ENCODE measurements at regions not wholly inside any gene's neighbourhood (a gene's known extent, or its start where the extent isn't known, plus 50 kb on each side); places are given as distances from the start of the nearest gene placed in this dataset.

DNA sequence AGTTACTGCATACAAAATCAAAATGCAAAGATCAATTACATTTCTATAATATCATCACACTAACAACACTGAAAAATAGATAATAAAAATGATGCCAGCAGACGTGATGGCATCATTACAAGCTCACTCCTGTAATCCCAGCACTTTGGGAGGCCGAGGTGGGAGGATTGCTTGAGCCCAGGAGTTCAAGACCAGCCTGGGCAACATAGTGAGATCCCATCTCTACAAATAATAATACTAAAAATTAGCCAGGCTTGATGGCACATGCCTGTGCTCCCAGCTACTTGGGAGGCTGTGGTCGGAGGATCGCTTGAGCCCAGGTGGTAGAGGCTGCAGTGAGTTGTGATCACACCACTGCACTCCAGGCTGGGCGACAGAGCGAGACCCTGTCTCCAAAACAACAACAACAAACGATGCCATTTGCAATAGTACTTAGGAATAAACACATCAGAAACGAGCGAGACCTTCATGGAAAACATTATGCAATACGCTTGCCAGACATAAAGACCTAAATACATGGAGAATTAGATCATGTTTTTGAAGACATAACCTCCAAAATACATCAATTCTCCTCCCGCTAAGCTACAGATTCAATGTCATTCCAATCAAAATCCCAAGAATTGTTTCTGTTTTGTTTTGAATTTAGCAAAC lies 86.6 kb upstream of the ERRFI1 start:
- no peak overlapping the region for H3K27ac Mint-ChIP-seq (ENCODE audit: unreplicated experiment)
- DNase-seq, result no peak
- TF ChIP-seq, protein P1, sequence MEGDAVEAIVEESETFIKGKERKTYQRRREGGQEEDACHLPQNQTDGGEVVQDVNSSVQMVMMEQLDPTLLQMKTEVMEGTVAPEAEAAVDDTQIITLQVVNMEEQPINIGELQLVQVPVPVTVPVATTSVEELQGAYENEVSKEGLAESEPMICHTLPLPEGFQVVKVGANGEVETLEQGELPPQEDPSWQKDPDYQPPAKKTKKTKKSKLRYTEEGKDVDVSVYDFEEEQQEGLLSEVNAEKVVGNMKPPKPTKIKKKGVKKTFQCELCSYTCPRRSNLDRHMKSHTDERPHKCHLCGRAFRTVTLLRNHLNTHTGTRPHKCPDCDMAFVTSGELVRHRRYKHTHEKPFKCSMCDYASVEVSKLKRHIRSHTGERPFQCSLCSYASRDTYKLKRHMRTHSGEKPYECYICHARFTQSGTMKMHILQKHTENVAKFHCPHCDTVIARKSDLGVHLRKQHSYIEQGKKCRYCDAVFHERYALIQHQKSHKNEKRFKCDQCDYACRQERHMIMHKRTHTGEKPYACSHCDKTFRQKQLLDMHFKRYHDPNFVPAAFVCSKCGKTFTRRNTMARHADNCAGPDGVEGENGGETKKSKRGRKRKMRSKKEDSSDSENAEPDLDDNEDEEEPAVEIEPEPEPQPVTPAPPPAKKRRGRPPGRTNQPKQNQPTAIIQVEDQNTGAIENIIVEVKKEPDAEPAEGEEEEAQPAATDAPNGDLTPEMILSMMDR (IDR thresholded peaks at IDR 0.05; ENCODE audit: unreplicated experiment), result no peak
- H3K9me3 Mint-ChIP-seq (ENCODE audit: low read depth, unreplicated experiment), result no peaks in the 10 kb centered on the region
- no TSS peak for BruUV-seq (replicated peaks)
- no peaks in the 10 kb centered on the region for H3K36me3 Mint-ChIP-seq (ENCODE audit: insufficient read depth, unreplicated experiment)
- peaks cover 8% of the 10 kb centered on the region for H3K4me1 Mint-ChIP-seq (ENCODE audit: low read depth, unreplicated experiment)
- H3K27me3 Mint-ChIP-seq (ENCODE audit: unreplicated experiment), result no peaks in the 10 kb centered on the region
- CTCF ChIA-PET, result interaction anchor here (0.6 kb wide), 1 partner anchor 247 kb away, joined by 3 read pairs; no protein-coding TSS in a partner anchor
- H3K4me3 Mint-ChIP-seq (ENCODE audit: low read depth, unreplicated experiment), result no peak overlapping the region
- intact Hi-C loops (cut with micrococcal nuclease; ENCODE audit: unreplicated experiment), result no loop called here

DNA sequence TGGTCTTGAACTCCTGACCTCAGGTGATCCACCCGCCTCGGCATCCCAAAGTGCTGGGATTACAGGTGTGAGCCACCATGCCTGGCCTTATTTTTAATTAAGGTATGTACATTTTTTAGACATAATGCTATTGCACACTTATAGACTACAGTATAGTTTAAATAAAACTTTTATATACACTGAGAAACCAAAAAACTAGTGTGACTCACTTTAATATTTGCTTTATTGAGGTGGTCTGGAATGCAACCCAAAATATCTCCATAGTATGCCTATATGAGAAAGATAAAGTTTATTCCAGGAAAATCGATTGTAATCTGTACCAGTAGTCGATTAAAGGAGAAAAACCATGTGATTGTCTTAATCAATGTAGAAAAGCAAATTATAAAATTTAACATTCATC lies 85.5 kb upstream of the ERRFI1 start:
- BruUV-seq (replicated peaks), result no TSS peak
- CTCF ChIA-PET, result no interaction called here
- H3K9me3 Mint-ChIP-seq (ENCODE audit: low read depth, unreplicated experiment), result no peaks in the 10 kb centered on the region
- no peak overlapping the region for H3K27ac Mint-ChIP-seq (ENCODE audit: unreplicated experiment)
- H3K4me1 Mint-ChIP-seq (ENCODE audit: low read depth, unreplicated experiment), result peaks cover 7% of the 10 kb centered on the region
- no peak for DNase-seq
- TF ChIP-seq, protein P1 (IDR thresholded peaks at IDR 0.05; ENCODE audit: unreplicated experiment), result no peak
- no peaks in the 10 kb centered on the region for H3K27me3 Mint-ChIP-seq (ENCODE audit: unreplicated experiment)
- no peaks in the 10 kb centered on the region for H3K36me3 Mint-ChIP-seq (ENCODE audit: insufficient read depth, unreplicated experiment)
- intact Hi-C loops (cut with micrococcal nuclease; ENCODE audit: unreplicated experiment), result no loop called here
- no peak overlapping the region for H3K4me3 Mint-ChIP-seq (ENCODE audit: low read depth, unreplicated experiment)

DNA sequence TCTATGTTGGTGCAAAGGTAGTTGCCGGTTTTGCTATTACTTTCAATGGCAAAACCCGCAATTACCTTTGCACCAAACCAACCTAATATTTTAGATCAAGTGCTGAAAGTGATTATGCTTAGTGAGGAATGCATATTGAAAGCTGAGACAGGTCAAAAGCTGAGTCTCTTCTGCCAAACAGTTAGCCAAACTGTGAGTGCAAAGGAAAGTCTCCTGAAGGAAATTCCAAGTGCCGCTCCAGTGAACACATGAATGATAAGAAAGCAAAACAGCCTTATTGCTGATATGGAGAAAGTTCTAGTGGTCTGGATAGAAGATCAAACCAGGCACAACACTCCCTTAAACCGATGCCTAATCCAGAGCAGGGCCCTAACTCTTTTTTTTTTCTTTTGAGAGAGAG lies 83.1 kb upstream of the ERRFI1 start:
- no peak for DNase-seq
- Mint-ChIP-seq H3K36me3 (ENCODE audit: insufficient read depth, unreplicated experiment) (no peaks in the 10 kb centered on the region), H3K27ac (ENCODE audit: unreplicated experiment) (no peak overlapping the region), H3K4me1 (ENCODE audit: low read depth, unreplicated experiment) (peaks cover 7% of the 10 kb centered on the region), H3K4me3 (ENCODE audit: low read depth, unreplicated experiment) (no peak overlapping the region), H3K27me3 (ENCODE audit: unreplicated experiment) (no peaks in the 10 kb centered on the region), H3K9me3 (ENCODE audit: low read depth, unreplicated experiment) (no peaks in the 10 kb centered on the region)
- intact Hi-C loops (cut with micrococcal nuclease; ENCODE audit: unreplicated experiment), result no loop called here
- TF ChIP-seq, protein P1 (IDR thresholded peaks at IDR 0.05; ENCODE audit: unreplicated experiment), result no peak
- CTCF ChIA-PET, result no interaction called here
- no TSS peak for BruUV-seq (replicated peaks)

DNA sequence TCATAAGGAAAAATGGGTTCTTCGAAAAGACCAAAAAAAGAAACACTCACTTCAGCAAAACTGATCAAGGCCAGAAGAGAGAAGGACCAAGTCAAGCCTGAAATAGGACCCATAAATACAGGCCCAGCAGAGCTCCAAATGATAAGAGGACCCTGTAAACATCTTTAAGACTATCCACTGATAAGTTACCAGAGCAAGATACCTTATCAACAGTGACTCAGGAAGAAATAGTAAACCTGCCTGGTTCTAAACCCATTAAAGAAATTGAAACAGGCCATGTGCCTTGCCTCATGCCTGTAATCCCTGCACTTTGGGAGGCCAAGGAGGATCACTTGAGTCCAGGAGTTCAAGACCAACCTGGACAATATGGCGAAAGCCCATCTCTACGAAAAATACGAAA lies 81.8 kb upstream of the ERRFI1 start:
- no peak overlapping the region for H3K27ac Mint-ChIP-seq (ENCODE audit: unreplicated experiment)
- TF ChIP-seq, protein P1 (IDR thresholded peaks at IDR 0.05; ENCODE audit: unreplicated experiment), result no peak
- H3K27me3 Mint-ChIP-seq (ENCODE audit: unreplicated experiment), result no peaks in the 10 kb centered on the region
- no peak overlapping the region for H3K4me3 Mint-ChIP-seq (ENCODE audit: low read depth, unreplicated experiment)
- no peaks in the 10 kb centered on the region for H3K36me3 Mint-ChIP-seq (ENCODE audit: insufficient read depth, unreplicated experiment)
- CTCF ChIA-PET, result no interaction called here
- no TSS peak for BruUV-seq (replicated peaks)
- no peaks in the 10 kb centered on the region for H3K4me1 Mint-ChIP-seq (ENCODE audit: low read depth, unreplicated experiment)
- DNase-seq, result no peak
- no peaks in the 10 kb centered on the region for H3K9me3 Mint-ChIP-seq (ENCODE audit: low read depth, unreplicated experiment)
- intact Hi-C loops (cut with micrococcal nuclease; ENCODE audit: unreplicated experiment), result no loop called here

All from Calu3 (cell line).